Activated CD4-positive, alpha-beta memory T cell treated with anti-CD3 and anti-CD28 coated beads, Interleukin-2, amount 10 ng/mL, durations not matched to agents 7 days and 5 days (primary cell): ENCODE measurements at regions not wholly inside any gene's neighbourhood (a gene's known extent, or its start where the extent isn't known, plus 50 kb on each side); places are given as distances from the start of the nearest gene placed in this dataset.
"Not testable (repeated sequence)": the region's sequence is repeated elsewhere in the genome, so short reads cannot be mapped to it uniquely, and the experiment has no call there.

ENCODE experiments used
- CTCF ChIA-PET: fragments of 350-600 bp; sonication (Branson Sonifier 250); formaldehyde crosslinking; loops from one replicate; lab custom pipeline; 2021; ENCODE audit warnings: antibody characterized with exemption, inconsistent platforms; lab: Charles Lee
- POLR2A ChIA-PET: fragments of 350-600 bp; sonication (Branson Sonifier 250); formaldehyde crosslinking; loops from one replicate; lab custom pipeline; 2021; ENCODE audit warnings: antibody characterized with exemption; lab: Charles Lee
- DNase-seq: peaks from one replicate; pipeline ENCODE4 v3.0.0-alpha.2; 2020
- H3K27ac Mint-ChIP-seq: one replicate; pipeline ENCODE4 v1.8.0; 2021; ENCODE audit warnings: mild to moderate bottlenecking, mixed read lengths
- H3K27me3 Mint-ChIP-seq: one replicate; pipeline ENCODE4 v1.8.0; 2021; ENCODE audit warnings: mixed read lengths
- H3K36me3 Mint-ChIP-seq: one replicate; pipeline ENCODE4 v1.8.0; 2021; ENCODE audit warnings: low read depth, mixed read lengths
- H3K4me1 Mint-ChIP-seq: one replicate; pipeline ENCODE4 v1.8.0; 2021; ENCODE audit warnings: mixed read lengths
- H3K4me3 Mint-ChIP-seq: one replicate; pipeline ENCODE4 v1.8.0; 2021; ENCODE audit warnings: mild to moderate bottlenecking, mixed read lengths
- H3K9me3 Mint-ChIP-seq: one replicate; pipeline ENCODE4 v1.8.0; 2021; ENCODE audit warnings: mixed read lengths

- POLR2A ChIA-PET = no interaction called here
- no peak for DNase-seq
- Mint-ChIP-seq H3K4me1 (no peaks in the 10 kb centered on the region), H3K4me3 (no peak overlapping the region), H3K27me3 (no peaks in the 10 kb centered on the region), H3K27ac (no peak overlapping the region), H3K9me3 (peaks cover 13% of the 10 kb centered on the region), H3K36me3 (no peaks in the 10 kb centered on the region)
- CTCF ChIA-PET = no interaction called here
These were observed 2667.7 kb upstream of the PCDH20 start for GRCh38 chr13:64083396-64083795.

DNA sequence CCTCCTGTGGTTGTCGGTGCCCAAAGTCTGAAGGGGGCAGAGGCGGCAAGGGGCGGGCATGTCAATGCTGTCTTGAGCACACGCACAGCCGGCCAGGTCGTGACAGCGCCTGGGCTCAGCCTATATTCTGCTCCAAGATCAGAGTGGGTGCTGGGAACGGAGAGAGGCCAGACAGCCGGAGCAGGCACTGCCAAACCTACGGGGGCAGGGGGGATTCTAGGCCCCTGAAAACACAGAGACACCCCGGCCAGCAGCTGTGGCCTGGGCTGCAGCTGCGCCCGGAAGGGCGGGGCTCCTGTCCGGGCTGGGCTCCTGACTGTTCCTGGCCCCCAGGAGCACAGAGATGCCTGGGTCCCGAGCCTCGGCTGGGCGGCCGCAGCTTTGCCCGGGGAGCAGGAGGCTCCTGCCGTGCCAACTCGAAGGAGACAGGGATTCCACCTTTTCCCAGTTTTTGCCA is 2662.9 kb upstream of the PCDH20 start:
- H3K36me3 Mint-ChIP-seq = no peaks in the 10 kb centered on the region
- no peak for DNase-seq
- no peaks in the 10 kb centered on the region for H3K27me3 Mint-ChIP-seq
- no peak overlapping the region for H3K27ac Mint-ChIP-seq
- H3K4me1 Mint-ChIP-seq = no peaks in the 10 kb centered on the region
- H3K9me3 Mint-ChIP-seq = peaks cover 18% of the 10 kb centered on the region
- ChIA-PET CTCF (no interaction called here), POLR2A (no interaction called here)
- H3K4me3 Mint-ChIP-seq = no peak overlapping the region

DNA sequence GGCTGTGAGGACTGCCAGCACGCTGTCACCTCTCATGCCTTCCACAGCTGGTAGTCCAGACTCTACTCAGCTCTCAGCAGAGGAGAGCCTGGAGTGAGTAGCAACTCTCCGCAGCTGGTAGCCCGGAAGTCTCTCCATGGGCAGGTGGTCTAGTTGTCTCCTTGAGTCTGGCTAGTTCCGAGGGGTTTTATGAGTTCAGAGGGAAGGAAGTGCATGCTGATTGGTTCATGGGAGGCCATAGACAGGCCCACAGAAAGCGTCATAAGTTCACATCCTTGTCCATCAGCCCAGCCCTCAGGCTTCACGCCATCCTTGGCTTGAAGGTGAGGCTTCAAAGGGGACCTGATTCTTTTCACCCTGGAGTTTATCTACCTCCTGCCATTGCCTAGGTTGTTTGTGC is 2662.4 kb upstream of the PCDH20 start:
- Mint-ChIP-seq H3K9me3 (peaks cover 16% of the 10 kb centered on the region), H3K4me1 (no peaks in the 10 kb centered on the region), H3K4me3 (no peak overlapping the region), H3K36me3 (no peaks in the 10 kb centered on the region), H3K27me3 (no peaks in the 10 kb centered on the region), H3K27ac (no peak overlapping the region)
- ChIA-PET POLR2A (no interaction called here), CTCF (no interaction called here)
- DNase-seq = no peak

GRCh38 chr13:64077132-64077835 is 2661.6 kb upstream of the PCDH20 start:
- POLR2A ChIA-PET = interaction anchor here (0.6 kb wide), 1 partner anchor 103 kb away, joined by 3 read pairs; no protein-coding TSS in a partner anchor
- H3K4me1 Mint-ChIP-seq, H3K27me3 Mint-ChIP-seq, H3K4me3 Mint-ChIP-seq, DNase-seq, CTCF ChIA-PET, H3K27ac Mint-ChIP-seq, H3K36me3 Mint-ChIP-seq: not testable (repeated sequence)
- peaks cover 13% of the 10 kb centered on the region for H3K9me3 Mint-ChIP-seq

DNA sequence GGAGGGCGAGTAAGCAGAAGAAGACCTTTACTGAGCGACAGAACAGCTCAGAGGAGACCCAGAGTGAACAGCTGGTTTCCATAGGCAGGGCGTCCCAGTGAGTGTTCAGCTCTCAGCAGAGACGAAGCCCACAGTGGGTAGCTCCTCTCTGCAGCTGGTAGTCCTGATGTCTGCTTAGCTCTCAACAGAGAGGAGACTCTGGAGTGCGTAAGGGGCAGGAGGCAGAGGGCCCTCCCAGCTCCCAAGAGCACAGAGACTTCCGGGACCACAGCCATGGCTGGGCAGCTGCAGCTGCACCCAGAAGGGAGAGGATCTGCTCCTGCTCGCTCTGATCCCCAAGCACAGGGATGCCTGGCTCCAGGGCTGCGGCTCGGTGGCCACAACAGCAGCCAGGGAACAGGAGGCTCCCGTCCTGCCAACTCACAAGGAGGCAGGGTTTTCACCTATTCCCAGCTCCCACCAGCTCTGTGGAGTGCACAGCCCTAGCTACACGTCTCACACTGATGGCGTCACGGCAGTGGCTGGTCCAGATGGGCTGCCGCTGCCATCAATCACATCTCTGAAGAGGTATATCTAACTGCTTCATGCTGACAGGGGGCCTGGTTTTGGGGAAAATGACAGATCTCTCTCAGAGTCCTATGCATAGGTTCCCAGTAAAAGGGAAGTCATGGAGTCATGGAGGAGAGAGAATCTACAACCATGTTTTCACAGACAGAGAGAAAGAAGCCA is 2660.1 kb upstream of the PCDH20 start:
- ChIA-PET POLR2A (no interaction called here), CTCF (no interaction called here)
- Mint-ChIP-seq H3K27ac (no peak overlapping the region), H3K36me3 (no peaks in the 10 kb centered on the region), H3K4me3 (no peak overlapping the region), H3K9me3 (peaks cover 6% of the 10 kb centered on the region), H3K4me1 (no peaks in the 10 kb centered on the region), H3K27me3 (no peaks in the 10 kb centered on the region)
- DNase-seq = no peak

DNA sequence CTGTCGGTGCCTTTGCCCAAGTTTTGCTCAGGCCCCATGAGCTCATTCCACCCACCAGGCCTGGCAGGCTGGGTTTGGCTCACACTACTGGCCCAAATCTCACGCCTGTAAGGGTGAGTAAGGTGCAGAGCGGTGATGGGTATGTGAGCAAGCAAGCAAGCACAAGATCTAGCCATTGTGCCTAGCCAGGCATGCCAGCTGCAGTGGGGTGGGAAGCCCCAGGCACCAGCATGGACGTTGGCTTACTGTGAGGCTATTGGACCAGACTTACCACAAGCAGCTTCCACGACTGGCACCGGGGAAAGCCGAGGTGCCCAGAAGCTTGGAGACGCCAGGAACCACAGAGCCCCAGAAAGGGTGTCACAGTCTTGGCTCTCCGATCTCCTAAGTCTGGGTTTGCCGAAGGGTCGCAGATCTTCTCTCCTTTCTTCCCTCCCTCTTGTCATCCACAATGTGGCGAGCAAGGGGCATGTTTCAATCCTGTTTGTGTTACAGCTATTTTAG is 2659.4 kb upstream of the PCDH20 start:
- Mint-ChIP-seq H3K9me3 (peaks cover 6% of the 10 kb centered on the region), H3K27me3 (no peaks in the 10 kb centered on the region), H3K27ac (no peak overlapping the region), H3K4me1 (no peaks in the 10 kb centered on the region), H3K4me3 (no peak overlapping the region), H3K36me3 (no peaks in the 10 kb centered on the region)
- POLR2A ChIA-PET = no interaction called here
- CTCF ChIA-PET = no interaction called here
- DNase-seq = no peak

GRCh38 chr13:64073203-64073602 is 2657.6 kb upstream of the PCDH20 start:
- POLR2A ChIA-PET = no interaction called here
- no peak overlapping the region for H3K4me3 Mint-ChIP-seq
- H3K27ac Mint-ChIP-seq = no peak overlapping the region
- H3K4me1 Mint-ChIP-seq = no peaks in the 10 kb centered on the region
- H3K36me3 Mint-ChIP-seq = no peaks in the 10 kb centered on the region
- no peak for DNase-seq
- CTCF ChIA-PET = no interaction called here
- H3K27me3 Mint-ChIP-seq = no peaks in the 10 kb centered on the region
- H3K9me3 Mint-ChIP-seq = peaks cover 6% of the 10 kb centered on the region

DNA sequence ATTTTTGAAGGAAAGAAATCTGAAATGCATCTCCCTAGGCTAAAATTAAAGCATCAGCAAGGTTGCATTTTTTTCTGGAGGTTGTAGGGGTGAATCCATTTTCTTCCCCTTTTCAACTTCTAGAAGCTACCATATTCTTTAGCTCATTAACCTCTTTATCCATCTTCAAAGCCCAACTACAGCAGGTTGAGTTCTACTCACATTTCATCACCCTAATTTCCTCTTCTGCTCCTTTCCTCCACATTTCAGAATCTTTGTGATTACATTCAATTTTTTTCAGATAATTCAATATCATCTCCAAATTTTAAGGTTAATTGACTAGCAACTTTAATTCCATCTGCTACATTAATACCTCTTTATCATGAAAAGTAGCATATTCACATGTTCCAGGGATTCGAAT is 2655.7 kb upstream of the PCDH20 start:
- H3K27ac Mint-ChIP-seq = no peak overlapping the region
- ChIA-PET CTCF (no interaction called here), POLR2A (no interaction called here)
- no peaks in the 10 kb centered on the region for H3K27me3 Mint-ChIP-seq
- no peaks in the 10 kb centered on the region for H3K4me1 Mint-ChIP-seq
- no peak overlapping the region for H3K4me3 Mint-ChIP-seq
- no peaks in the 10 kb centered on the region for H3K36me3 Mint-ChIP-seq
- no peak for DNase-seq
- H3K9me3 Mint-ChIP-seq = no peaks in the 10 kb centered on the region

DNA sequence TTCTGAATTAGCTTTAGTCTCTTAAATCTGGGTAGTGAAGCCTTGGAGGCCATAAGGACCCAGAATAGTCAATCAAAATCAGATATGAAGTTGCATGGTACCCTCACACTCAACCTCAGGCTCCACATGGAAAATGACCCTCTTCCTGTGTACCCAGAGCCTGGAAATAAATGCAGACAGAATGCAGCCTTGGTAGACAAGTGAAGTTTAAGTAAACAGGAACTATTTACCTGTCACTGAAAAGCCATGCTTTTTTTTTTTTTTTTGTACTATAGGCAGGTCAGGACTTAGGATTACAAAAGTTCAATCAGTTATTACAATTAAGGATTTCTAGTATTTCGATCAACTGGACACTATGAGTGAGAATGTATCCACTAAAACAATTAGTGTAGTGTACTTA is 2654.2 kb upstream of the PCDH20 start:
- DNase-seq = no peak
- ChIA-PET CTCF (no interaction called here), POLR2A (no interaction called here)
- H3K9me3 Mint-ChIP-seq = no peaks in the 10 kb centered on the region
- H3K4me3 Mint-ChIP-seq = no peak overlapping the region
- H3K4me1 Mint-ChIP-seq = no peaks in the 10 kb centered on the region
- no peaks in the 10 kb centered on the region for H3K27me3 Mint-ChIP-seq
- H3K36me3 Mint-ChIP-seq = no peaks in the 10 kb centered on the region
- H3K27ac Mint-ChIP-seq = no peak overlapping the region

DNA sequence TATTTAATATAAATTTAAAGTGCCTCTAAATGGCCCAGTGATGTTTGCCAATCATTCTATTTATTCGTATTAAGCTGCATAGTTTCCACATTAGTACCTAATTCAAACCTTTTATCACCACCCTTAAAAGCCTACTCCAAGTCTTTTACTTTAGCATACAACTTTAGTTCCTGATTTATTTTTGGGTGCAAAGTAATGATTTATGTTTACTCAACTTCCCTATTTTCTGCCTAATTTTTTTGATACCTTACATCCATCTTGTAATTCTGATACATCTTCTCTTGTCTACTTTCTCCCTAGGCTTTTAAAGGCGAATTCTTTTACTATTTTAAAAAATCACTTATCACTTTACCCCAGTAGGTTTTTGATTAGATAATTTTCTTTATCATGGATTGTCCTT is 2651.1 kb upstream of the PCDH20 start:
- Mint-ChIP-seq H3K27me3 (no peaks in the 10 kb centered on the region), H3K36me3 (no peaks in the 10 kb centered on the region), H3K9me3 (peaks cover under 1% of the 10 kb centered on the region), H3K27ac (no peak overlapping the region), H3K4me1 (no peaks in the 10 kb centered on the region), H3K4me3 (no peak overlapping the region)
- POLR2A ChIA-PET = no interaction called here
- no peak for DNase-seq
- CTCF ChIA-PET = no interaction called here

DNA sequence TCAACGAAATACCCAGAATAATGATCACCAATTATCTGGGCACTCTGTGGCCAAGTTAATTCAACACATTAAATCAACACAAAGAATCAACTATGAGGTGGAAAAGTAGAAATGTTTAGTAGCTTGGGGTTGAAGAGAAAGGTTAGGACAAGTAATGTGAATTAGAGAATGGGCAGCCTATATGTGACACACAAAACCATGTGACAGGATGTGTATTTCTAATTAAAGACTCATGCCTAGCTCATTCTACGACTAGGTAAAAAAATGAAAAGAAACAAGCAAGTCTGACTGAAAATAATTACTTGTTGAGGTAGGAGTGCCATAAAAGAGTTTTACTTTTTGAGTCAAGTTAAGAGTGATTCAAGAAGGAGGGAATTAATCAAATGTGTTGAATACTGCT is 2646.0 kb upstream of the PCDH20 start:
- no peaks in the 10 kb centered on the region for H3K36me3 Mint-ChIP-seq
- H3K9me3 Mint-ChIP-seq = peaks cover 3% of the 10 kb centered on the region
- ChIA-PET CTCF (no interaction called here), POLR2A (no interaction called here)
- no peaks in the 10 kb centered on the region for H3K27me3 Mint-ChIP-seq
- no peak overlapping the region for H3K27ac Mint-ChIP-seq
- H3K4me1 Mint-ChIP-seq = no peaks in the 10 kb centered on the region
- no peak overlapping the region for H3K4me3 Mint-ChIP-seq
- no peak for DNase-seq

- ChIA-PET POLR2A (no interaction called here), CTCF (no interaction called here)
- Mint-ChIP-seq H3K27me3 (no peaks in the 10 kb centered on the region), H3K4me3 (no peak overlapping the region), H3K36me3 (no peaks in the 10 kb centered on the region), H3K9me3 (peaks cover 3% of the 10 kb centered on the region), H3K27ac (no peak overlapping the region), H3K4me1 (no peaks in the 10 kb centered on the region)
- no peak for DNase-seq
These were observed 2641.8 kb upstream of the PCDH20 start for GRCh38 chr13:64057372-64058020.

DNA sequence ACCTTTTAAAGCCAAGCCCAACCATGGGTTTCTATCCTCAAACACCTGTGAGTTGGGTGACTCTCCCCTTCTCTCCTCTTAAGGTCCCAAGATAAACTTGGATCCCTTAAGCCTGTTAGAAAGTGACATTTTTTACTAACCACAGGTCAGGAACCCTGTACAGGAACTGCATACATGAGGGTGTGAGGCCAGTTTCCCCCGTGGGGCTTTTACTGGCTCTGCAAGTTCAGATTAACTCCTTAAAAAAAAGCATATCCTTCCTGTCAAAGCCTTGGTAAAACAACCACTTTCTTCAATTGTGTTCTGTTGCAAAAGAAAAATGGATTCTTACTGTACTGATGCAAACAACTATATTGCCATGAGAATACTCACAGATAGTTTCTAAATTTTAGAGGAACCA is 2638.7 kb upstream of the PCDH20 start:
- Mint-ChIP-seq H3K4me1 (no peaks in the 10 kb centered on the region), H3K27ac (no peak overlapping the region), H3K9me3 (peaks cover 4% of the 10 kb centered on the region), H3K27me3 (no peaks in the 10 kb centered on the region), H3K4me3 (no peak overlapping the region), H3K36me3 (no peaks in the 10 kb centered on the region)
- DNase-seq = no peak
- CTCF ChIA-PET = no interaction called here
- POLR2A ChIA-PET = no interaction called here
